HG02623 (cell line): ENCODE measurements at regions not wholly inside any gene's neighbourhood (a gene's known extent, or its start where the extent isn't known, plus 50 kb on each side); places are given as distances from the start of the nearest gene placed in this dataset.
A peak's percentile ranks its signal among the peaks of the same experiment; 100 is the strongest.

ENCODE experiments used
- ATAC-seq: cut with Tn5 transposase; IDR thresholded peaks from one replicate; pipeline ENCODE4 v1.9.1; 2021; ENCODE audit warnings: moderate library complexity; ENCODE audit not compliant: unreplicated experiment

DNA sequence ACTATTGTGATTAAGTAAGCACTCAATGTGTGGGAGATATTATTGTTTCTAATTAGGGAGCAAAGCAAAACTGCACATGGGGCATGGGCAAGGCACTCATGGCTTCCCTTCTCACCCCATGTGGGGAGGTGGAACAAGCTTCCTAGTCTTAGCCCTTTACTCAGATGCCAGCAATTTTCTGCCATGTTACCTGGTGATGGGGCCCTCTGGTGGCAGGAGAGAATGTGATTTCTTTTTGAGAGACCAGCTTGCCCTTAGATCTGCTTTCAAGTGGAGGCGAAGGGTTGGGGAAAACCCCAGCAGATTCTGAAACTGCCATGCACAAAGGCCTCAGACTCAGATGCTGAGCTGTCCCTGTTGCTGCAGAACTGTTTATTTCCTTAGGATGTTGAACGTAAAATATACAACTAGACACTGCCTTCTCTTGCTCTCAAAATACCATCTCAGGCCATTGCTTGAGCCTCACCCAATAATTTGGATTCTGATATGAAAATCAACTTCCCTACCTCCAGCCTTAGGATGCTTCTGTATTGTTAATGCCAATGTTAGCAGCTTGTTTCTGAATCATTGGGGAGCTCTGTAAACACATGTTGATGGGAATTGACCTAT is 130.2 kb upstream of the TPRG1 start:
- peak; percentile 99 for ATAC-seq

- ATAC-seq, result no peak
Measured at GRCh38 chr3:189042832-189043231, 128.9 kb upstream of the TPRG1 start.

DNA sequence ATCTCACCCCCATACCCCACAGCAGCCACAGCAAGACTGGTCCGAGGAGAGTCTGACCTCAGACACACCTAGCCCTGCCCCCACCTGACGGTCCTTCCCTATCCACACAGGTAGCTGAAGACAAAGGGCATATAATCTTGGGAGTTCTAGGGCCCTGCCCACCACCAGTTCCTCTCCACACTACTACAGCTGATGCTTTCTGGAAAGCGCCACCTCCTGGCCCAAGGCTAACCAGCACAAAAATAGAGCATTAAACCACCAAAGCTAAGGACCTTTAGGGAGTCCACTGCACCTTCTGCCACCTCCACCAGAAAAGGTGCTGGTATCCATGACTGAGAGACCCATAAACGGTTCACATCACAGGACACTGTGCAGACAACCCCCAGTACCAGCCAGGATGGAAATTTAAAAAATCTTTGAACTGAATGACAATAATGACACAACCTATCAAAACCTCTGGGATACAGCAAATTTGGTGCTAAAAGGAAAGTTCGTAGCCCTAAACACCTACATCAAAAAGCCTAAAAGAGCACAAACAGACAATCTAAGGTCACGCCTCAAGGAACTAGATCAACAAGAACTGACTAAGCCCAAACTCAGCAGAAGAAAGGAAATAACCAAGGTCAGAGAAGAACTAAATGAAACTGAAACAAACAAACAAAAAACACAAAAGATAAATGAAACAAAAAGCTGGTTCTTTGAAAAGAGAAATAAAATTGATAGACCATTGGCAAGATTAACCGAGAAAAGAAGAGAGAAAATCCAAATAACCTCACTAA is 122.1 kb upstream of the TPRG1 start:
- no peak for ATAC-seq

DNA sequence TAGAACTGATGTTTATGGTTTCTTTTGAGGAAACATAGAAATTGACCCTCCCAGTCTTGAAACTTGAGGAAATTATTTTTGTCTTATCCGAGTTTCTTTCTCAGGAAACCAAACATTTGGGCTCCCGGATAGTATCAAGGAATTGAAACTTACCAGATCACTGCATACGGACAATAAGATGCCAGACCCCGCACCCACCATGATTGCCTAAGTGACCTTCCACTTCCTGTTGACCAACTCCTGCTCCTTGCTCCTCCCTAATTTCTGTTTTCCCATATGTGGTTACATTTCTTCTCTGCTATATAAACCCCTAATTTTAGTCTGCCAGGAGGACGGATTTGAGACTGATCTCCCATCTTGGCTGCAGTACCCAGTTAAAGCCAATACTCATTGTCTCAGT is 118.4 kb upstream of the TPRG1 start:
- no peak for ATAC-seq

- no peak for ATAC-seq
Measured at GRCh38 chr3:189056646-189057335, 115.0 kb upstream of the TPRG1 start.

- ATAC-seq, result no peak
Measured at GRCh38 chr3:189057369-189057768, 114.4 kb upstream of the TPRG1 start.

DNA sequence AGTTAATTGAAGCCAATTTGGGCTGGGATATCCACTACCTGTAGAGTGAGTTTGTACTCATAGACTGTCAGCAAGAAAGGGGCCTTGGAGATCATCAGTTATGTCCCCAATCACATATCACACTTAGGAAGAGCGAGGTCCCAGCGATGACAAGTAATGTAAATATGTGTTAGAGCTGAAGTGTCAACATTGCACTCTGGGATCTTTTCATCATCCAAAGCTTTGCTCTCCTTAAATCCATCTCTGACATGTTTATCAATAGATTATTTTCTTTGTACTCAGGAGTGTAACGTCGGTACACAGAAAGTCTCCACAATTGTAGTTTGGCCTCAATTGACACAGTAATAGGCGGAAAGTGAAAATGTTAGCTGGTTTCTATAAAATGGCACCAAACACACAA is 113.7 kb upstream of the TPRG1 start:
- no peak for ATAC-seq

- no peak for ATAC-seq
Measured at GRCh38 chr3:189070965-189071364, 100.8 kb upstream of the TPRG1 start.

- ATAC-seq, result no peak
Measured at GRCh38 chr3:189071446-189071845, 100.3 kb upstream of the TPRG1 start.

- no peak for ATAC-seq
Measured at GRCh38 chr3:189076449-189076848, 95.3 kb upstream of the TPRG1 start.

DNA sequence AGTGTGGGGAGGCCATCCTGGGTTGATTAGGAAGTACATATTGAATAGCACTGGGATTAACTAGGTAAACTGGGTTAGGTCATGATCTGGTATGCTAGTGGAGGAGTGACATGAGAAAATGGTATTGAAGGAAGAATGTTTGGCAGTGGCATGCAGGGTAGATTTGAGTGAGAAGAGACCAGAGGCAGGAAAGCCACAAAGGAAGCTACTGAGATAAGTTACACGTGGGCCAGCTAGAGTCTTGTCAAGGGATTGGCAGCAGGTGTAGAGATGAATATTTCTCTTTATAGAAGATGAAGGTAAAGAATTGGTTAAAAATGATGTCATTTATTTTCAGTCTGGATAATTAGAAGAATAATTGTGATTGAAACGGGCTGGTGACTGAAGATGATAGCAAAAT is 91.0 kb upstream of the TPRG1 start:
- ATAC-seq, result no peak

GRCh38 chr3:189082666-189083427 is 88.9 kb upstream of the TPRG1 start:
- ATAC-seq, result no peak

DNA sequence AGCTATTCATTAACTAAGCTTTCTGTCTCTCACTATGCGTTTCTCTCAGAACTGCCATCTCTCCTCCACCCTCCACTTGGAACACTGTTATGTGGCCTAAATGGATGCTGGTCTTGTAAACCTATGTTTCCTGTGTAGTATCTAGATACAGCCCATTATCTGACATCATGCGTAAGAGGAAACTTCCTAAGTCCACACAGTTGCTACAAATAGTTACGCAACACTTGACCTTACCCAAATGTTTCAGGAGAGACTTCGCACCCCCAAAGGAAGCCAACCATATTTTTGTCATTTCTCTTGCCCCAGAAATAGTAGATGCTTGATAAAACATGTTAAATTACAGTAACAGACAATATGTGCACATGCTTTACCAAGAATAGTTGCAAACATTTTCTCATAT is 87.2 kb upstream of the TPRG1 start:
- no peak for ATAC-seq

DNA sequence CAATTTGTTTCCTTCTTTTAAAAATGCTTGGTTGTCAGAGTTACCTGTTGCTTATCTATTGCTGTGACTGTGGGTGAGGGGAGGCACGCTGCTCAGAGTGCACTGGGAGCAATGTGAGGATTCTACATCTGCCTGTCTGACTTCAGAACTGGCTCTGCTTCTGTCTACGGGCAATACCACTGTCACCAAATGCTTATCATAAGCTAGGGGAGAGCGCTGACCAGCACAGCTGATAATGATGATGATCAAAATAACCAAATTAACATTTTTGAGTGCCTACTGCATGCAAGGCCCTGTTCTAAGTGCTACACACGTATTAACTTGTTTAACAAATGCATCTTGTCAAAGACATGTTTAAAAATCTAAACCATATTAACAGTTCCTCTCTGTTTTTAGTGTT is 79.2 kb upstream of the TPRG1 start:
- ATAC-seq, result no peak

GRCh38 chr3:189094539-189094938 is 77.2 kb upstream of the TPRG1 start:
- no peak for ATAC-seq

DNA sequence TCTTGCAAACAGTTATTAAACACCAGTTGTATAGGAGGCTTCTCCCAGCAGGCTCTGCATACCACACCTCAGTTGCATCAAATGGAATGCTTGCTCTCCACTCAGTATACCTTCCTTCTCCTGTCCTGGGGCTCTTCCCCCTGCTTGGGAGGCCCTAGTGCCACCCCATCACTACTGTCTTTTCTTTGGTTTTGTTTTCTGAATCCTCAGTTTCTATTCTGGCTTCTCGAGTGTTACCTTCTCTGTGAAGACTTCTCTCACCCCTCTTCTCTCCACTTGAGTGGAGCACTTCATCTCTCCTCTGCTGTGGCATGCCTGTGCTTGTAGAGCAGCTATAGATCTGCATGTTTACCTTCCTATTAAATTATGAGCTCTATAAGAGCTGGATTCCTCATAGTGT is 75.7 kb upstream of the TPRG1 start:
- no peak for ATAC-seq

DNA sequence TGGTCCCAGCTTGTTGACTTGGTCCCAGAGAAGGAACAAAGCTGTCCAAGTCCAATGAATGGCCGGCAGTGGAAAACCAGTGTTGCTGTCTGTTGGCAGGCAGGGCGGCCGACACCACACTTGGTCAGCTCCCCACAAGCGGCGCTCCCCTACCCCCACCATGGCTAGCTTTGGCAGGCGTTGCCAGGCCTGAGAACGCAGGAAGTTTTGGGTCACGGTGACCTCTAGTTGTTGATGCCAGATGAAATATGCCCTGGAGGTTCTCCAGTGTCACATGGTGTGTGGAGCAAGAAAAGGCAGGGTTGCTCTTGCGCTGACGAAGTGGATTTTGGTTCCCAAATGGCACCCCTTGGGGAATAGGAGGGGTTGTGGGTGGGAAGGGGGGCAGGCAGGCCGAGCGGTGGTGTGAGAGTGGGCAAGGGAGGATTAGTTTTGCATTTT is 72.7 kb upstream of the TPRG1 start:
- no peak for ATAC-seq

GRCh38 chr3:189099505-189100290 is 72.1 kb upstream of the TPRG1 start:
- no peak for ATAC-seq

- no peak for ATAC-seq
Measured at GRCh38 chr3:189100866-189101265, 70.9 kb upstream of the TPRG1 start.

GRCh38 chr3:189101594-189101993 is 70.2 kb upstream of the TPRG1 start:
- ATAC-seq, result no peak

DNA sequence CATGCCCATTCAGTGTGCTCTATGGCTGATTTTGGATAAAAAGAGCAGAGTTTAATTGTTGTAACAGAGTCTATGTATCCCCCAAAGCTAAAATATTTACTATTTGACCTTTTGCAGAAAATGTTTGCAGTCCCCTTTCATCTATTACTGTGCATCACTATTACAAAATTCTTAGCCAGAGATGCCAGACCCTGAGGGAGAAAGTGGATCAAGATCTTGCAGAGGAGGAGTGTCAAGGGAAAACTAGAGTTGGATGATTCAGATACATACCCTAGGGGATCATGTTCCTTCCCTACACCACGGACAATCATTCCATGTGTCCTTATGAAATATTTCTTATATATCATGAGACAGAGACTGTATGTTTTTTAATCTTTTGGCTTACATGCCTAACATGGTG is 68.6 kb upstream of the TPRG1 start:
- no peak for ATAC-seq
